HG03280 (cell line): ENCODE measurements at regions not wholly inside any gene's neighbourhood (a gene's known extent, or its start where the extent isn't known, plus 50 kb on each side); places are given as distances from the start of the nearest gene placed in this dataset.
"Not testable (repeated sequence)": the region's sequence is repeated elsewhere in the genome, so short reads cannot be mapped to it uniquely, and the experiment has no call there.

Source experiments
- ATAC-seq: cut with Tn5 transposase; IDR thresholded peaks from one replicate; pipeline ENCODE4 v1.9.1; 2021; ENCODE audit warnings: mild to moderate bottlenecking, moderate library complexity; ENCODE audit not compliant: unreplicated experiment

DNA sequence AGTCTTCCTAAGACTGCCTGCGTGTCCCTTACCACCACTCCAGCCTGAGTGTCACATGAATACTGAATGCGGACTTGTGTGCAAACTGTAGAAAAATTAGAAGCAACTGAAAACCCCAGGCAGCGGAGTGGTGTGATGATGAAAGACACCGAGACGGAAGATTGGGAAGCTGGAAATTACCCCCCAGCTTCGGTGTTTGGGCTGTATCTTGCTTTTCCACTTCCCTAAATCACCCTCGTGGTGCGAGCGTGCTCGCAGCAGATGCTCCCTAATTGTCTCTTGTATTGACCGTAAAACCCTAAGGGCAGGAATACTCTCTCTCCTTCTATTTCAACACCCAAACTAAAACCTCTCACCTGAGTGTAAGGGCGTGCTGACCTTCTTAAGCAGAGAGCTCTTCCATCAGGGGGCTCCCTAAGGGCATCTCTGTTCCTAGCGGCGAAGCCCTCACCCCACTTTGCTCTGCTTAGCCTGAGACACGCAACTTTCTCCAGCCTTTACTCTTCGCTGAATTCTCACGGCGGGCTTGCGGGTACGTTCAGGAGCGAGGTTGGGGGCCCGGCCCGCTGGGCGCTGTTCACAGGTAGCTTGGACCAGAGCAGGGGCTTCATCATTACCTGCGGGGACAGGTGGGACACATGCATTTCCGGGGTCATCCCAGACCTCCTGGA, 62.4 kb downstream of the CRYBB2 start:
- no peak for ATAC-seq

DNA sequence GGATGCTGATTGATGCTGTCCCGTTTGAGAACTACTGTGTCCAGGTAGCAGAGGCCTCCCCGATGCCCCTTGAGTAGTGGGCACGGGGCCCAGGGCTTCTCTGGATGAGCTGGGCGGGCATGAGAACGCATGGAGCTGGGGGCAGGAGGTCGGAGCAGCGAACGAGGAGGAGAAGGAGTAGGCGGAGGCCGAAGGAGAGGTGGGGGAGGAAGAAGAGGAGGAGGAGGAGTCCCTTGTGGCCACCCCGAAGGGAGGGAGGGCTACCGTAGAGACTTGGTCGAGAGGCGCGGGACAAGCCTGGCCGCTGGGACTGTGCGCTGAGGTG, 62.9 kb downstream of the CRYBB2 start:
- no peak for ATAC-seq

DNA sequence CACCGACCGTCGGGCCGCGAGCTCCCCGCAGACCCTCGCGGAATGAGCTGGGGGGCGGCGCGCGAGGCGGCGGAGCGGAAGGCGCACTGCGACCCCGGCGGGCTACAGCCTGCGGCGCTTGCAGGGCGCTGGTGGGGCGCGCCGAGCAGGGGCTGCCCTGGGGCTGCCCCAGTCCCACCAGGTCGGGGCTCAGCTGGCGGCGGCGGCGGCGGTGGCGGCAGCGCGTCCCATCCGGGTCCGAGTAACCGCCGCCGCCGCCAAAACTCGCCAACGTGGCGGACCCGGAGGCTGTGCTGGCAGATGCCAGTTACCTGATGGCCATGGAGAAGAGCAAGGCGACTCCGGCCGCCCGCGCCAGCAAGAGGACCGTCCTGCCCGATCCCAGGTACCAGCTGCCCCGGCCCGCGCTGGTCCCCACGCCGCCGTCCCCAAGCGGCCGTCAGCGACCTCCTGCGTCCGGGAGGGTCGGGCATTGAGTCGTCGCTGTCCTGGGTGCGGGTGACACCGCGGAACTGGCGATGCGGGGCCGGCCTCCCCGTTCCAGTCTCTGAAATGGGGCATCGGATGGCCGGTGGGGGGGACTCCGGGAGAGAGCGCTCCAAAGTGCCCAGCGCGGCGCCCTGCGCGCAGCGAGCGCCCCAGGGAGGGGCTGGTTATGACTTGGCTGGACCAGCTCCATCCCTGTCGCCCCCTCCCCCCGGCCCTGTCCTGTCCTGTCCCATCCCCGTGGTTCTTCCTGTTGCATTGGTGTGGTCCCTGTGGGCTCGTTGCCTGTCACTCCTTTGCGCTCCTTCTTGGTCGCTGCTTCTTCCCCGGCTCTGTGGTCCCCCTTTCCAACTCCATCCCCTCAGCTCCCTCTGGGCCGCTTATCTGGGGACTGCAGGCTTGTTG, 63.5 kb downstream of the CRYBB2 start:
- ATAC-seq: no peak

DNA sequence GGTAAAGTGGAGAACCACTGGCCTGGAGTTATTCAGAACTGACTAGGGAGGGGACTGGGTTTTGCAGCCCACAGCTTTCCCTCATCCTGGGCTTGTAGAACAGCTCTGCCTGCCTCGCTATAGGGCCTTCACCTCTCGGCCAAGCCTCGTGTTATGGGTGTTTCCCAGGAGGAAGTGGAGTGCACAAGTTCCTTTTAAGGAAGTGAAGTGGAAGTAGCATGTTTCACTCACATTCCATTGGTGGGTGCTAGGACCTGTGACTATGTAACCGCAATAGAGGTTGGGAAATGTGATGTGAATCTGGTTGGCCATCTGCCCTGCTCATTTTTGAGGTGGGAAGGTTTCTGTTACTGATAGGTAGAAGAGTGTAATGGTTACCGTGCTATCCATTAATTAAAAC, 69.0 kb downstream of the CRYBB2 start:
- ATAC-seq: not testable (repeated sequence)

DNA sequence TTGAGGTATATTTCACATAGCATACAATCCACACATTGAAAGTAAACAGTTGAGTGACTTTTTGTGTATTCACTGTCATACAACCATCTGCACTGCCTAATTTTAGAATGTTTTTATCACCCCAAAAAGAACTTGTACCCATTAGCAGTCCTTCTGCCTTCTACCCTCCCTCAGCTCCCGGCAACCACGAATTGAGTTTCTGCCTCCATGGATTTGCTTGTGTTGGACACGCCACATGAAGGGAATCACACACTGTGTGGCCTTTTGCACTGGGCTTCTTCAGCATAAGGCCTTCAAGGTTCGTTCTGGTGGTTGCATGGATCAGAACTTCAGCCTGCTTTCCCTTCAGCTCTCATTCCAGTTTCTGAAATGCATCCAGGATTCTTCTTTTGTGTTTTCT, 82.5 kb downstream of the CRYBB2 start:
- ATAC-seq: not testable (repeated sequence)

DNA sequence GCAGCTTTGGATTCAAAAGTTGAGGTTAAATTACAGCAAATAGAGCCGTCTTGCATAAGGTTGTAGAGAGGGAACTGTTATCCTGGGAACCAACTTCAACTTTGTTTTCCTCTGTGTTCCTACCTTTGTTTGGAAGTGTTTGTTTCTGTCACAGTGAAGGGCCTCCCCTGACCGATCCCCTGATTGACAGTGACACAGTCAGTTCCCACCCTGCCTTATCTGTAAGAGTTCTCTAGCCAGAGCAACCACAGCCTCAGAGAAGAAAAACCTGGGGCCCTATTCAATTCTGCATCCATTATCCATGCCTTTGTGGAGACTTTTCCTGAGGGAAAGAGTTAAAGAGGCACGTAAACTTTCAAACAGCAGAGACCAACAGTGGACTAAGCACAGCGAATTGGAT, 90.1 kb downstream of the CRYBB2 start:
- ATAC-seq: not testable (repeated sequence)

DNA sequence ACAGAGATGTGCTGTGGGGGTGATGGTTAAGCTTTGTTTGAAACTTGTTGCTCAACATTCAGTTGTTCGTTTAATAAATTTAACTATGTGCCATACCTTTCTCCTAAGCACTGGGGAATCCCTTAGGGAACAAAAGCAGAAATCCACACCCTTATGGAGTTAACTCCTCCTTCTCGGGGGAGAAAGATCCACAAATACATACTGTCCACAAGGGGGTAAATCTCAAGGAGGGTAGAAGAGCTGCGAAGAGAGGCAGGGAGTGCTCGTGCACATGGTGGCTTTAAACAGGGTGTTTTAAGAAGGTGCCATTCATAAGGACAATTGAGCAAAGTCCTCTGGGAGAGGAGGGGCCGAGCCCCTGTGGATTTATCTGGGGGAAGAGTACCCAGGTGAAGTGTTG, 92.5 kb downstream of the CRYBB2 start:
- not testable (repeated sequence) for ATAC-seq

DNA sequence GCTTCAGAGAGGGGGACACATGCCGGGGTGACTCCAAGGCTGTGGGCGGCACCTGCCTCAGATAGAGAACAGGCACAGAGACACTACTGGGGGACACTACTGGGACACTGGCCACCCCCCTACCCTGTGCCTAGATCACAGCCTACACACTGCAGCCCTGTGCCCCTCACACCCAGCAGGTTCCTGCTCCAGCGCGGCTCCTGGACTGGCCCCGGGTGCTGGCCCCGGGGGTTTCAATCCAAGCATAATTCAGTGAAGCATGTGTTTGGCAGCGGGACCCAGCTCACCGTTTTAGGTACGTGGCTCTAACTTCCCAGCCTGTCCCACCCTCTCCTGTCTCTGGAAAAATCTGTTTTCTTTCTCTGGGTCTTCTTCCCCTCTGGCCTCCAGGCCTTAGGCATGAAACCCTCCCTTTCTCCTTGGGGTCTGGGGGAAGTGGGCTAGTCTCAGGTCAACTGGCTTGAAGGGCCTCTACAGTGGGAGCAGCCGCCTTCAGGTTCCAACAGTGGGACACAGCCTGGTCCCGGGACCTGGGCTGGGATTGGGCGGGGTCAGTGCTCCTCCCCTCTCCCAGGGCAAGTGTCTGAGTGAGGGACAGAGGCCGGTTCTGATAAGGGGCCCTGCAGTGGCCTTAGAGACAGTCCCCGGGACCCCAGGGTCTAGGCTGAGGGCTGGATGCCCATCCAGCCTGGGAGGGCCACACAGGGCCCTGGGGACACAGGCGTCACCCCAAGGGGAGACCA, 98.8 kb downstream of the CRYBB2 start:
- no peak for ATAC-seq

DNA sequence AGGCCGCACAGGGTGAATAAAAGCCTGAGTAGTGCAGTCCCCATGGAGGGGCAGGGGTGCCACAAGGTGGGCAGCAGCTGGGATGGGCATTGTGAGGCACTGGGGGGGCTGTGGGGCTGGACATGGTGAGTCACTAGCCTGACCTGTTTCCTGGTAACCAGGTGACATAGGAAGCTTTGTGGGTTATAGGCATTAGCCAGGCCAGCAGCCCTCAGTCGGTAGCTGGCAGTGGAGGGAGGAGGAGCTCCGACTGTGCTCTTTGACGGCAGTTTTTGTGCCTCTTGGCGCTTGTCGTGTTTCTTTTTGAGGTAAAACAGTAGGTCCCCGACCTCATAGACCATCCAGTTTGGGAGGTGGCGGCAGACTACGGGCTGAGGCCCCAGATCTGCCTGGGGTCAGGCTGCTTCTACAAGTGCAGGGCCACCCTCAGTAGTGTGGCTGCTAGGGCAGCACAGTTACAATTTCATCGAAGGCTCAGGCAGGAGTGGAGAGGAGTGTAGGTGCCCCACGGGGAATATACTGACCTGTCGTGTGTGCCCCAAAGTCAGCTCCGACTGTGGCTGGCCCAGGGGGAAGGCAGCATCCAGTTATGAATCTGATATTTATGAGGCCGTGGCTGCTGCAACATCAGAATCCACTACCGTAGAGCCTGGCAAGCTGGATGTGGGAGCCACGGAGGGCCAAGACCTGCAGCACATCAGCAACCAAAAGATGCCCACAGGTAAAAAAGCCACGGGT, 107.7 kb downstream of the CRYBB2 start:
- ATAC-seq: no peak

DNA sequence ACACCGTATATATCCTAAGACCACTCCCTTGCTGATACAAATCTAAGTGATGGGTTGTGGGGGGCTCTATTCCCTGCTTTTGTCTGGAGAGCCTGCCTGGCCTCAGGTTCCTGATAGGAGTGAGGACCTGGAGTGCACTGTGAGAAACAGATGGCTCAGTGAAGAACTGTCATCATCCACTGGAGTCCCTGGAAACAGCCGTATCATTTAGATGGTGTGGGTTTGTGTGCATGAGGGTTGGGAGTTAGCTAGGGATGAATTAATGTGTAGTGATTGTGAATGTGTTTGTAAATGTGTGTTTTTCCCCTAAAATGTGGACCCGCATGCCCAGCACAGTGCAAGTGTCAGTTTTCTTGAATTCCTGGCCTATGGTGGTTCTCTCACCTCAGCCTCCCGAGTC, 111.6 kb downstream of the CRYBB2 start:
- ATAC-seq: no peak

DNA sequence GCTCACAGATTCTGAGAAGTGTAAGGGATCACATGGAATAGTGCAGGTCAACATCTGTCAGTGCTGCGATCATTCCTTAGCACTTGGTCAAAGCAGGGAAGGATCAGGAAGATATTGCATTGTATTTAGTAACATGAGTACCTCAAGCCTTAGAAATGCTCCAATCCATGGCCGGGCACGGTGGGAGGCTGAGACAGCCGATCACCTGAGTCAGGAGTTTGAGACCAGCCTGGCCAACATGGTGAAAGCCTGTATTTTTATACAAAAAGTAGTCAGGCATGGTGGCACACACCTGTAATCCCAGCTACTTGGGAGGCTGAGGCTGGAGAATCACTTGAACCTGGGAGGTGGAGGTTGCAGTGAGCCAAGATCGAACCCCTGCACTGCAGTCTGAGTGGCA, 112.5 kb downstream of the CRYBB2 start:
- ATAC-seq: not testable (repeated sequence)

DNA sequence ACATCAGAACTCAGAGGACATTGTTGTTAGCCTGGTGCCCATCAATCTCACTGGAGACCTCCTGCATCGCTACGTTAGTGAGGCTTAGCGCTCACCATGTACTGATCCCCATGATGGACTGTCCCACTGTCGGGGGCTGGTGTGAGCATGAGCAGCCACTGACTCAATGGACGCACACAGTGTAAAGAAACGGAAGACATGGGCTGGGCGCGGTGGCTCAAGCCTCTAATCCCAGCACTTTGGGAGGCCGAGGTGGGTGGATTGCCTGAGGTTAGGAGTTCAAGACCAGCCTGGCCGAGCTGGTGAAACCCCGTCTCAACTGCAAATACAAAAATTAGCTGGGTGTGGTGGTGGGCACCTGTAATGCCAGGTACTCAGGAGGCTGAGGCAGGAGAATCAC, 112.9 kb downstream of the CRYBB2 start:
- ATAC-seq: no peak

DNA sequence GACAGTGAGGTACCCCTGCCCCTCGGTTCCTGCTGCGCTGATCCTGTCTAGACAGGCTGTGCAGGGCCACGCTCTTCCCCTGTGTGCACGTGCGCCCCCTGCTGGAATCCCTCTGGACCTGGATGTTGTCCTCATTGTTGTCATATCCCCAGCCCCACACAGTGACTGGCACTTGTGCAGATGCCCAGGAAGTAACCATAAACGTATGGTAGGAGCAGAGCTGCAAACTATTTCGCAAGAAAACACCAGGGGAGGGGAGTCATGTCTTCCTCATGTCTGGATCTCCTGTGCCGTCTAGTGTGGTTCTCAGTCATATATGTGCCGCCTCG, 114.7 kb downstream of the CRYBB2 start:
- ATAC-seq: no peak

DNA sequence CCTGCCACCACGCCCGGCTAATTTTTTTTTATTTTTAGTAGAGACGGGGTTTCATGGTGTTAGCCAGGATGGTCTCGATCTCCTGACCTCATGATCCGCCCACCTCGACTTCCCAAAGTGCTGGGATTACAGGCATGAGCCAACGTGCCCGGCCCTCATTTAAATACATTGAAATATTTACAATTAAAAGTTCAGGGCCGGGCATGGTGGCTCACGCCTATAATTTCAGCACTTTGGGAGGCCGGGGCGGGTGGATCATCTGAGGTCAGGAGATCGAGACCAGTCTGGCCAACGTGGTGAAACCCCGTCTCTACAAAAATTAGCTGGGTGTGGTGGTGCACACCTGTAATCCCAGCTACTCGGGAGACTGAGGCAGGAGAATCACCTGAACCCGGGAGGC, 115.2 kb downstream of the CRYBB2 start:
- not testable (repeated sequence) for ATAC-seq

DNA sequence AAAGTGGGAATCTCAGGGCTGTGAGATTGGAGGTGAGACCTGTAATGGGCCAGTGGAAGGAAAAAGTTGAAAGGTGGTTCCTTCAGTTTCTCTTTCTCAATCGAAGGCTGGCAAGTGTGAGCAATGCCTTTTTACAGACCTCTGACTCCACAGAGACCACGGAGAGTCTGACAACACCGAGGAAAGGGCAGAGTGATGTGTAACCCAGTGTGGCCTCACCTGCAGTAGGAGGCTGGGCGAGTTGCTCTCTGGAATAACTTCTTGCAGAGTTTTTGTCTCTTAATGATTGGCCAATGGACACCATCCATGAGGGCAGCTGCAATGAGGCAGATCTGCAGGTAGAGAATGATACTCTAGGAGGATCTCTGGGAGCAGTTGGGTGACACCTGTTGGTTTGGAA, 115.8 kb downstream of the CRYBB2 start:
- ATAC-seq: not testable (repeated sequence)

DNA sequence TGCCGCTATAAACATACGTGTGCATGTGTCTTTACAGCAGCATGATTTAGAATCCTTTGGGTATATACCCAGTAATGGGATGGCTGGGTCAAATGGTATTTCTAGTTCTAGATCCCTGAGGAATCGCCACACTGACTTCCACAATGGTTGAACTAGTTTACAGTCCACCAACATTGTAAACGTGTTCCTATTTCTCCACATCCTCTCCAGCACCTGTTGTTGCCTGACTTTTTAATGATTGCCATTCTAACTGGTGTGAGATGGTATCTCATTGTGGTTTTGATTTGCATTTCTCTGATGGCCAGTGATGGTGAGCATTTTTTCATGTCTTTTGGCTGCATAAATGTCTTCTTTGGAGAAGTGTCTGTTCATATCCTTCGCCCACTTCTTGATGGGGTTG, 121.1 kb downstream of the CRYBB2 start:
- not testable (repeated sequence) for ATAC-seq

DNA sequence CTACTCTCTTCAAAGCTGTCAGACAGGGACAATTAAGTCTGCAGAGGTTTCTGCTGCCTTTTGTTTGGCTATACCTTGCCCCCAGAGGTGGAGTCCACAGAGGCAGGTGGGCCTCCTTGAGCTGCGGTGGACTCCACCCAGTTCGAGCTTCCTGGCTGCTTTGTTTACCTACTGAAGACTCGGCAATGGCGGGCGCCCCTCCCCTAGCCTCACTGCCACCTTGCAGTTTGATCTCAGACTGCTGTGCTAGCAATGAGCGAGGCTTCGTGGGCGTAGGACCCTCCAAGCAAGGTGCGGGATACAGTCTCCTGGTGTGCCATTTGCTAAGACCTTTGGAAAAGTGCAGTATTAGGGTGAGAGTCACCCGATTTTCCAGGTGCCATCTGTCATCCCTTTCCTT, 124.9 kb downstream of the CRYBB2 start:
- ATAC-seq: not testable (repeated sequence)

DNA sequence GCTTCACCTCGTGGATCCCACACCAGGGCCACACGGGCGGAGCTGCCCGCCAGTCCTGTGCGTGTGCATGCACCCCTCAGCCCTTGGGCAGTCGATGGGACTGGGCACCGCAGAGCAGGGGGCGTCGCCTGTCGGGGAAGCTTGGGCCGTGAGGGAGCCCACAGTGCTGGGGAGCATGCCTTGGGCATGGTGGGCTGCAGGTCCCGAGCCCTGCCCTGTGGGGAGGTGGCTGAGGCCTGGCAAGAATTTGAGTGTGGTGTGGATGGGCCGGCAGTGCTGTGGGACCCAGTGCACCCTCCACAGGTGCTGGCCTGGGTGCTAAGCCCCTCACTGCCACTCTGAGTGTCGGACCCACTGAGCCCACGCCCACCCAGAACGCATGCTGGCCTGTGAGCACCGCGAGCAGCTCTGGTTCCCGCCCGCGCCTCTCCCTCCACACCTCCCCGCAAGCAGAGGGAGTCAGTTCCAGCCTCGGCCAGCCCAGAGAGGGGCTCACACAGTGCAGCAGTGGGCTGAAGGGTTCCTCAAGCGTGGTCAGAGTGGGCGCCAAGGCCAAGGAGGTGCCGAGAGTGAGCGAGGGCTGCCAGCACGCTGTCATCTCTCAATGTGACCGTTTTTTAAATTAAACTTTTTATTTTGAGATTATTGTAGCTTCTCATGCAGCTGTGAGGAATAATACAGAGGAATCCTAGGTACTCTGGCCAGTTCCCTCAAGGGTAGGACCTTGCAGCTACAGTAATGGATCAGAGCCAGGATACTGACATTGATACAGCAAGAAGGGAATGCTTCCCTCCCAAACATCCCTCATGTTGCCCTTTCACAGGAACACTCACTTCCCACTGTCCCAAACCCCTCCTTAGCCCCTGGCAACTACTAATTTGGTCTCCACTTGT, 127.7 kb downstream of the CRYBB2 start:
- ATAC-seq: no peak

DNA sequence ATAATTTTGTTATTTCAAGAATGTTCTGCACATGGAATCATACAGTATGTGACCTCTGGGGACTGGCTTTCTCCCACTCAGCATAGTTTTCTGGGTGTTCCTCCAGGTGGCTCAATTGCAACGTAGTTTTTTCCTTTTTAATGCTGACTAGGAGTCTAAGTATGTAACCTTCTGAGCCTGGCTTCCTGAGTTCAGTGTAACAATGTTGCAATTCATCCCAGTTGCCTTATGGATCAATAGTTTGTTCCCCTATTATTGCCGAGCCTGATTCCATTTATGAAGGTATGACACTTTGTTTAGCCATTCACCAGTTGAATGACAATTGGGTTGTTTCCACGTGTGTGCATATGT, 128.3 kb downstream of the CRYBB2 start:
- ATAC-seq: no peak

DNA sequence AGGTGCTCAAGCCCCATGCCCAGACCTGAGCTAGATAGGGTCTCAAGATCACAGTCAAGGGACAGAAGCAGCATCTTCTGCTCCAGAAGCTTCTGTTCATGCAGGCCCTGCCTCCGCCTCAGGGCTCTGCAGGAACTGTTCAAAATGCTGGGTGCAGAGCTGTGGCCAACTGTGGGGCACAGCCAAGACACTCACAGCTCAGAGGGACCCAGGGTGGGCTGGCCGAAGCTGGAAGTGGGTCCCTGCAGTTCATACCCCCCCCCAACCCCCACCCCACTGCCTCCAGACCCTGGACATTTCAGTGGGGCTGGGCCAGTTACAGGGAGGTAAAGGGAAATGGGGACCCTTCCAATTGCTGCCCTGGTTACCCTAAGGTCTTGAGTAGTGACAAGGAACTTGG, 129.0 kb downstream of the CRYBB2 start:
- no peak for ATAC-seq
